ENCODE measurements at regions not wholly inside any gene's neighbourhood (a gene's known extent, or its start where the extent isn't known, plus 50 kb on each side); places are given as distances from the start of the nearest gene placed in this dataset.

- no peak for TF ChIP-seq EZH2 (IDR thresholded peaks at IDR 0.05; ENCODE audit: borderline replicate concordance, low read depth, low read length, severe bottlenecking)
- no peak for TF ChIP-seq CTCF (IDR thresholded peaks at IDR 0.05; ENCODE audit: borderline replicate concordance, extremely low read depth, low read length, poor library complexity, severe bottlenecking)
- no peak overlapping the region for H3K4me3 ChIP-seq (ENCODE audit: low read depth in 1 of 2, low read length in 2 of 2)
- no peak overlapping the region for H3K4me2 ChIP-seq (ENCODE audit: insufficient read depth, low read length)
- H3K9ac ChIP-seq (ENCODE audit: low read depth, low read length), result no peak overlapping the region
- no peaks in the 10 kb centered on the region for H3K79me2 ChIP-seq (ENCODE audit: insufficient read depth, low read length)
- no peak overlapping the region for H3K27ac ChIP-seq (ENCODE audit: low read length)
- H3K27me3 ChIP-seq (ENCODE audit: insufficient read depth, low read length, poor library complexity), result no peaks in the 10 kb centered on the region
- DNase-seq (no peak), ATAC-seq (ENCODE audit: insufficient read depth, low read depth) (no peak)
- no peaks in the 10 kb centered on the region for H3K36me3 ChIP-seq (ENCODE audit: insufficient read depth, low read length)
- H3K4me1 ChIP-seq (ENCODE audit: insufficient read depth, low read length), result no peaks in the 10 kb centered on the region
- no peaks in the 10 kb centered on the region for H3K9me3 ChIP-seq (ENCODE audit: insufficient read depth, low read length, severe bottlenecking)
- 0 out of 2 replicates have a peak overlapping the region, but pooled peaks have one; percentile 10 for H2AFZ ChIP-seq (ENCODE audit: low read depth, low read length)
- no peaks in the 10 kb centered on the region for H4K20me1 ChIP-seq (ENCODE audit: insufficient read depth, low read length)
Measured at GRCh38 chr3:146777941-146778340, 172.8 kb upstream of the PLSCR5 start.

- Histone ChIP-seq H3K4me1 (ENCODE audit: insufficient read depth, low read length) (no peaks in the 10 kb centered on the region), H2AFZ (ENCODE audit: low read depth, low read length) (no peak overlapping the region), H3K27ac (ENCODE audit: low read length) (no peak overlapping the region), H3K4me2 (ENCODE audit: insufficient read depth, low read length) (no peak overlapping the region), H3K79me2 (ENCODE audit: insufficient read depth, low read length) (no peaks in the 10 kb centered on the region), H3K9ac (ENCODE audit: low read depth, low read length) (no peak overlapping the region), H4K20me1 (ENCODE audit: insufficient read depth, low read length) (no peaks in the 10 kb centered on the region), H3K36me3 (ENCODE audit: insufficient read depth, low read length) (no peaks in the 10 kb centered on the region), H3K9me3 (ENCODE audit: insufficient read depth, low read length, severe bottlenecking) (no peaks in the 10 kb centered on the region), H3K4me3 (ENCODE audit: low read depth in 1 of 2, low read length in 2 of 2) (no peak overlapping the region), H3K27me3 (ENCODE audit: insufficient read depth, low read length, poor library complexity) (no peaks in the 10 kb centered on the region)
- no peak for TF ChIP-seq EZH2 (IDR thresholded peaks at IDR 0.05; ENCODE audit: borderline replicate concordance, low read depth, low read length, severe bottlenecking)
- ATAC-seq (ENCODE audit: insufficient read depth, low read depth), result no peak
- no peak for DNase-seq
Measured at GRCh38 chr3:146772211-146772743, 167.1 kb upstream of the PLSCR5 start.

DNA sequence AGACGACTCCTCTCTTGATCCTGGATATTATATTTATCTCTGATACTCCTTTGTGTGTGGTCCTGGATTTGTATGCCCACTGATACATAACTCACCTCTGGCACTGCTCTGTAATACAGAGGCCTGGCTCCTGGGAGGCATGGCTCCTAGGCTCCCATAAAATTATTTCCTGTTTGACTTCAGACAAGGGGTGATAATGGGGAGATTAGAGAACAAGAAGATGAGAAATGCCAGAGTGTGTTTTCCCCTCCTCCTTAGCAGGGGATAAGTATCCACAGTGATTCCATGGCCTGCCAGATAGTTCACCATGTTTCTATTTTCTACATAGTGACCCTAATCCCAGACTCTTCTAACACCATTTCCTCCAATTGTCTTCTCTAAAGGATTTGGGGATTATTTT lies 165.7 kb upstream of the PLSCR5 start:
- peak overlapping the region; percentile 19; the same call in 1 of the 2 replicates for H2AFZ ChIP-seq (ENCODE audit: low read depth, low read length)
- H3K79me2 ChIP-seq (ENCODE audit: insufficient read depth, low read length), result no peaks in the 10 kb centered on the region
- no peak overlapping the region for H3K9ac ChIP-seq (ENCODE audit: low read depth, low read length)
- no peaks in the 10 kb centered on the region for H3K9me3 ChIP-seq (ENCODE audit: insufficient read depth, low read length, severe bottlenecking)
- H3K4me2 ChIP-seq (ENCODE audit: insufficient read depth, low read length), result no peak overlapping the region
- DNase-seq (no peak), ATAC-seq (ENCODE audit: insufficient read depth, low read depth) (no peak)
- no peak overlapping the region for H3K4me3 ChIP-seq (ENCODE audit: low read depth in 1 of 2, low read length in 2 of 2)
- H3K4me1 ChIP-seq (ENCODE audit: insufficient read depth, low read length), result no peaks in the 10 kb centered on the region
- no peak overlapping the region for H3K27ac ChIP-seq (ENCODE audit: low read length)
- no peaks in the 10 kb centered on the region for H4K20me1 ChIP-seq (ENCODE audit: insufficient read depth, low read length)
- TF ChIP-seq EZH2 (IDR thresholded peaks at IDR 0.05; ENCODE audit: borderline replicate concordance, low read depth, low read length, severe bottlenecking), result no peak
- TF ChIP-seq CTCF (IDR thresholded peaks at IDR 0.05; ENCODE audit: borderline replicate concordance, extremely low read depth, low read length, poor library complexity, severe bottlenecking), result no peak
- no peaks in the 10 kb centered on the region for H3K27me3 ChIP-seq (ENCODE audit: insufficient read depth, low read length, poor library complexity)
- no peaks in the 10 kb centered on the region for H3K36me3 ChIP-seq (ENCODE audit: insufficient read depth, low read length)

- Histone ChIP-seq H3K36me3 (ENCODE audit: insufficient read depth, low read length) (no peaks in the 10 kb centered on the region), H3K27ac (ENCODE audit: low read length) (no peak overlapping the region), H3K4me1 (ENCODE audit: insufficient read depth, low read length) (no peaks in the 10 kb centered on the region), H3K79me2 (ENCODE audit: insufficient read depth, low read length) (no peaks in the 10 kb centered on the region), H4K20me1 (ENCODE audit: insufficient read depth, low read length) (no peaks in the 10 kb centered on the region), H2AFZ (ENCODE audit: low read depth, low read length) (no peak overlapping the region), H3K9me3 (ENCODE audit: insufficient read depth, low read length, severe bottlenecking) (no peaks in the 10 kb centered on the region), H3K4me2 (ENCODE audit: insufficient read depth, low read length) (no peak overlapping the region), H3K4me3 (ENCODE audit: low read depth in 1 of 2, low read length in 2 of 2) (no peak overlapping the region), H3K27me3 (ENCODE audit: insufficient read depth, low read length, poor library complexity) (no peaks in the 10 kb centered on the region), H3K9ac (ENCODE audit: low read depth, low read length) (no peak overlapping the region)
- no peak for TF ChIP-seq EZH2 (IDR thresholded peaks at IDR 0.05; ENCODE audit: borderline replicate concordance, low read depth, low read length, severe bottlenecking)
- ATAC-seq (ENCODE audit: insufficient read depth, low read depth), result no peak
- no peak for DNase-seq
Measured at GRCh38 chr3:146770301-146770700, 165.2 kb upstream of the PLSCR5 start.
